HUES64 (cell line): ENCODE measurements at regions not wholly inside any gene's neighbourhood (a gene's known extent, or its start where the extent isn't known, plus 50 kb on each side); places are given as distances from the start of the nearest gene placed in this dataset.

ENCODE experiments used
- H3K27ac ChIP-seq: 2 replicates; pipeline ENCODE4 v1.7.0; 2013; ENCODE audit warnings: low read depth, low read length, inconsistent platforms
- H3K27me3 ChIP-seq: 2 replicates; pipeline ENCODE4 v1.6.1; 2013; ENCODE audit warnings: mild to moderate bottlenecking, low read length; ENCODE audit not compliant: insufficient read depth
- H3K36me3 ChIP-seq: 2 replicates; pipeline ENCODE4 v1.6.1; 2013; ENCODE audit warnings: mild to moderate bottlenecking, low read length; ENCODE audit not compliant: insufficient read depth
- H3K4me1 ChIP-seq: 2 replicates; pipeline ENCODE4 v1.6.1; 2013; ENCODE audit warnings: mild to moderate bottlenecking, low read length, moderate library complexity; ENCODE audit not compliant: insufficient read depth
- H3K4me3 ChIP-seq: 2 replicates; pipeline ENCODE4 v1.5.1; 2013; ENCODE audit warnings: mild to moderate bottlenecking, low read length, moderate library complexity
- H3K9ac ChIP-seq: 2 replicates; pipeline ENCODE4 v1.6.1; 2013; ENCODE audit warnings: mild to moderate bottlenecking, low read depth, low read length
- H3K9me3 ChIP-seq: 2 replicates; pipeline ENCODE4 v1.6.1; 2013; ENCODE audit warnings: low read depth, low read length; ENCODE audit not compliant: insufficient read depth
- WGBS: fragments of 150-250, 120-280 bp; methylation state at CpG from one replicate; pipeline ENCODE4 v1.1.7; 2013; ENCODE audit warnings: missing lambda C conversion rate; 5-methylcytosine and 5-hydroxymethylcytosine counted together

- H3K4me1 ChIP-seq: no peaks in the 10 kb centered on the region
- no peak overlapping the region for H3K9ac ChIP-seq
- H3K9me3 ChIP-seq: no peaks in the 10 kb centered on the region
- H3K4me3 ChIP-seq: no peak overlapping the region
- H3K27me3 ChIP-seq: no peaks in the 10 kb centered on the region
- H3K27ac ChIP-seq: no peak overlapping the region
- no peaks in the 10 kb centered on the region for H3K36me3 ChIP-seq
- 93% methylated on average over 3 of the region's 3 CpGs for WGBS
These were observed 494.3 kb downstream of the SPRY1 start for GRCh38 chr4:123890889-123891288.

- 98% methylated on average over 2 of the region's 3 CpGs for WGBS
- no peaks in the 10 kb centered on the region for H3K36me3 ChIP-seq
- no peaks in the 10 kb centered on the region for H3K4me1 ChIP-seq
- no peak overlapping the region for H3K9ac ChIP-seq
- no peaks in the 10 kb centered on the region for H3K9me3 ChIP-seq
- H3K4me3 ChIP-seq: no peak overlapping the region
- H3K27me3 ChIP-seq: no peaks in the 10 kb centered on the region
- no peak overlapping the region for H3K27ac ChIP-seq
These were observed 495.3 kb downstream of the SPRY1 start for GRCh38 chr4:123891881-123892280.

DNA sequence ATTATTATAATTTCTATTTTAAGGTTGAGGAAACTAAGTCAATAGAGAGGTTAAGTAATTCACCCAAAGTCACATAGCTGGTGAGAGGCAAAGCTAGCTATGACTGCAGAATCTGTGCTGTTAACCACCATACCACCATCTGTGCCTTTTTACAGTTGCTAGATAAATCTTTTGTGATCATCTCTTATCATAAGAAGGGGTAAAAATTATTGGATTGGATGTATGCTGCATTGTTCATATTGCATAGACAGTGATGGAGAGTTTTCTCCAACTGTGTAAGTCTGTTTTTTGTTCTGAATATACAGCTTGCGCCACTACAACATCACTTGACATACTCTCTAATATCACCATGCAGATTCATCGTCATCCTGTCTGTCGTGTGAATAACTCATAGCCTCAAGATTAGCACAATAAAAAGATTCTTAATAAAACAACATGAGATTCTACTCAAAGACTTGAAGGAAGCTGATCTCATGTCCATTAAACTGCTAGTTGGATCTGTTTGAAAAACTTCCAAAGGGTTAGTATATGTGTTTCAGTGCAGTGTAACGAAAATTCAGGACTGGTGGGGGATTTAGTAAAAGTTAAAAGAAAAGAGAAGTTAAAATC, 495.9 kb downstream of the SPRY1 start:
- Histone ChIP-seq H3K27me3 (no peaks in the 10 kb centered on the region), H3K4me3 (no peak overlapping the region), H3K36me3 (no peaks in the 10 kb centered on the region), H3K27ac (no peak overlapping the region), H3K4me1 (no peaks in the 10 kb centered on the region), H3K9me3 (no peaks in the 10 kb centered on the region), H3K9ac (no peak overlapping the region)
- 97% methylated on average over 4 of the region's 4 CpGs for WGBS

- no peak overlapping the region for H3K27ac ChIP-seq
- H3K27me3 ChIP-seq: no peaks in the 10 kb centered on the region
- 91% methylated on average over 8 of the region's 9 CpGs for WGBS
- no peaks in the 10 kb centered on the region for H3K36me3 ChIP-seq
- H3K9ac ChIP-seq: no peak overlapping the region
- H3K9me3 ChIP-seq: no peaks in the 10 kb centered on the region
- no peaks in the 10 kb centered on the region for H3K4me1 ChIP-seq
- no peak overlapping the region for H3K4me3 ChIP-seq
These were observed 496.7 kb downstream of the SPRY1 start for GRCh38 chr4:123893011-123893981.

DNA sequence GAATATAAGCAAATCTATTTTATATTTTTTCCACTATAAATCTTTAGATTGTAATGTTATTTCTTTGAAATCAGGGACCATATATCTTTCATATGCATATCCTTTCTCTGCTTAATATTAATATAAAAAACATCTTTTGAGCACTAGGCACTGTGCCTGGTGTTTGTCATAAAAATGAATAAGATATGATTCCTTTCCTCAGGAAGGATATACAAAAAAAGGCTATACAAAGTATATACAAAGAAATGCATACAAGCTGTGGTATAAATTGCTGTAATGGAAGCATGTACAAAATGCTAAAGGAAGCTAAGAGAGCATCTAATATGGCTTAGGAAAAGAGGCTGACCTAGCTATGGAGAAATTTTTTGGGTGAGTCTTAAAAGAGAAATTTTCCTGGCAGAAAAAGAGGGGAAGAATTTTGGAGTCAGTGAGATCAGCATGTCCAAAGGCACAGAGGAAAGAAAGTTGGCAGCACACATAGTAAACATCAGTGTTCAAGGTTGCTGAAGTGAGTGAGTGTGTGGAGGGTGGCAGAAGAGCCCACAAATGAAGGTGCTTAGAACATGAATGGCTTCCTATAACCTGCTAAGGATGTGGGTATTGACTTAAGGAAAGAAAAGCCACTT, 500.0 kb downstream of the SPRY1 start:
- no peak overlapping the region for H3K4me3 ChIP-seq
- no peaks in the 10 kb centered on the region for H3K27me3 ChIP-seq
- H3K9ac ChIP-seq: no peak overlapping the region
- no peaks in the 10 kb centered on the region for H3K36me3 ChIP-seq
- peaks cover 7% of the 10 kb centered on the region; the same call in 1 of the 2 replicates for H3K4me1 ChIP-seq
- H3K9me3 ChIP-seq: no peaks in the 10 kb centered on the region
- H3K27ac ChIP-seq: no peak overlapping the region

- Histone ChIP-seq H3K4me1 (peaks cover 7% of the 10 kb centered on the region; the same call in 1 of the 2 replicates), H3K9ac (no peak overlapping the region), H3K36me3 (no peaks in the 10 kb centered on the region), H3K9me3 (no peaks in the 10 kb centered on the region), H3K4me3 (no peak overlapping the region), H3K27me3 (no peaks in the 10 kb centered on the region), H3K27ac (no peak overlapping the region)
- 83% methylated on average over 2 of the region's 2 CpGs for WGBS
These were observed 502.5 kb downstream of the SPRY1 start for GRCh38 chr4:123898946-123899666.

- no peak overlapping the region for H3K4me3 ChIP-seq
- H3K4me1 ChIP-seq: no peaks in the 10 kb centered on the region
- no peak overlapping the region for H3K9ac ChIP-seq
- H3K9me3 ChIP-seq: no peaks in the 10 kb centered on the region
- H3K27me3 ChIP-seq: no peaks in the 10 kb centered on the region
- no peaks in the 10 kb centered on the region for H3K36me3 ChIP-seq
- no peak overlapping the region for H3K27ac ChIP-seq
- 100% methylated on average over 1 of the region's 1 CpG for WGBS
These were observed 508.3 kb downstream of the SPRY1 start for GRCh38 chr4:123904882-123905281.

DNA sequence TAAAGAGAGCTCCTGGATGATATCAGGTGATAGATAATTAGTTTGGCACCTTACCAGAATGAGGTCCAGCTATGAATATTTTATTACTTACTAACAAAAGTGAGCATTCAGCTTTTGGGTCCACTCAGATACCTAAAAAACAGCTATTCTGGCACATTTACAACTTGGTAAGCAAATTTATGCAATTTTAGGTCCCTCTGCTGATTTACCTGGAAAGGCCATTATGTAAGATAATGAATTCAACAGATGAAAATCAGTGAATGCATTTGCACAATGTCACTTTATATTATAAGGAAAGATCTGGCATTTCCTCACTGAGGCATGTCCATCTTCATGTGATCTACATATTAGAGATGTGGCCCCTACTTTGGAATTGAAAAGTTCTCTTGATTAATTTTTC, 517.0 kb downstream of the SPRY1 start:
- H3K27ac ChIP-seq: no peak overlapping the region
- no peak overlapping the region for H3K9ac ChIP-seq
- no peaks in the 10 kb centered on the region for H3K36me3 ChIP-seq
- H3K4me3 ChIP-seq: no peak overlapping the region
- H3K9me3 ChIP-seq: no peaks in the 10 kb centered on the region
- H3K27me3 ChIP-seq: no peaks in the 10 kb centered on the region
- H3K4me1 ChIP-seq: no peaks in the 10 kb centered on the region; the same call in 1 of the 2 replicates

DNA sequence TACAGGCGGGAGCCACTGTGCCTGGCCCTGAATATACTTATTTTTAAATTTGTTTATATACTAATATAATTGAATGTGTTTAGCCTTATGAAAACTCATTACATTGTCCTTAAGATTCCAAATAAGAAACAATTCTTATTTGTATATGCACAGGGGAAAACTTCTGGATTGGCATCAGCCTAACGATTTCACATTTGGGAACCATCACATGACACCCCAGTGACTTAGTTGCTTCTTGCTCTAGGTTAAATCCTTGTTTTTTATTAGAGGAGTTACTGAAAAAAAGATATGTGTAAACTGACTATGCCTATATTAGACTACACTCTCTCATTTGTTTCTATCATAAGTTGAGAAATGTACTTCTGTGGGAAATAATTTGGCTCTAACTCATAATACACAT, 520.2 kb downstream of the SPRY1 start:
- no peaks in the 10 kb centered on the region for H3K27me3 ChIP-seq
- WGBS: 100% methylated on average over 1 of the region's 2 CpGs
- no peak overlapping the region for H3K9ac ChIP-seq
- no peaks in the 10 kb centered on the region for H3K36me3 ChIP-seq
- H3K4me3 ChIP-seq: no peak overlapping the region
- no peak overlapping the region for H3K27ac ChIP-seq
- H3K9me3 ChIP-seq: no peaks in the 10 kb centered on the region
- no peaks in the 10 kb centered on the region; the same call in 1 of the 2 replicates for H3K4me1 ChIP-seq

DNA sequence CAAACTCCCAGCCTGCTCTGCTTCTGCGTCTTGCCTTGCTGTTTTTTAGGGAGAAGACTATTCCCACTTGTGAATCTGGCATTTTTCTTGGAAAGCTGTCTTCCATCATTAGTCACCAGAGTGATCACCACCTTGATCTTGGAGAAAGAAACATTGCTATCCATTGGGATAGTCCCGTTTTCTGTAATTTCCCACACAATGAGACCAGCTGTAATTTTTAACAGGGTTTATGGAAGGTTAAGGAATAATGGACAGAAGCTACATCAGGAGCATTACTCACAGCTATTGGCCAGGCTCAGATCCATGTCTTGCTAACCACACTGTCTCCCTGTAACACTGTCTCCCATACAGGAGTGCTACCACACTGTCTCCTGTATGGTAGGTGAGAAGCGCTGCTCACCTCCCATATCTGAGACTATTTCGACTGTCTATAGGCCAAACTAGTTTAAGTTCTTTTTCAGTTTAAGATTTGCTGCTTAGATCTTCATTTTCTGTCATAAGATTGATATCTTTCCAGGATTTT, 523.0 kb downstream of the SPRY1 start:
- Histone ChIP-seq H3K36me3 (no peaks in the 10 kb centered on the region), H3K4me1 (no peaks in the 10 kb centered on the region; the same call in 1 of the 2 replicates), H3K27ac (no peak overlapping the region), H3K9ac (no peak overlapping the region), H3K4me3 (no peak overlapping the region), H3K27me3 (no peaks in the 10 kb centered on the region), H3K9me3 (no peaks in the 10 kb centered on the region)
- 95% methylated on average over 4 of the region's 4 CpGs for WGBS
